GM23338 (cell line): ENCODE measurements at regions not wholly inside any gene's neighbourhood (a gene's known extent, or its start where the extent isn't known, plus 50 kb on each side); places are given as distances from the start of the nearest gene placed in this dataset.

ENCODE experiments used
- ATAC-seq: fragments of 200-7000 bp; cut with Tn5 transposase; 3 replicates; pipeline ENCODE4 v1.9.1; 2020
- DNase-seq: peaks from one replicate; pipeline ENCODE4 v3.0.0-alpha.2; 2015; ENCODE audit warnings: low spot score
- H2AFZ ChIP-seq: fragments of 200-600 bp; sonication (generic); 2 replicates; pipeline ENCODE4 v1.8.0; 2016; ENCODE audit warnings: antibody characterized with exemption, mild to moderate bottlenecking, moderate library complexity
- H3F3A ChIP-seq: fragments of 200-600 bp; sonication (generic); replicated peaks from 2 replicates; pipeline ENCODE4 v1.8.0; 2017; ENCODE audit warnings: antibody characterized with exemption, mixed run types, low read depth
- H3K27ac ChIP-seq: fragments of 200-600 bp; sonication (generic); 2 replicates; pipeline ENCODE4 v1.6.1; 2016; ENCODE audit warnings: low read depth
- H3K27me3 ChIP-seq: fragments of 200-600 bp; sonication (generic); 2 replicates; pipeline ENCODE4 v1.8.0; 2016; ENCODE audit warnings: mild to moderate bottlenecking, mixed run types, moderate library complexity; ENCODE audit not compliant: insufficient read depth
- H3K36me3 ChIP-seq: fragments of 200-600 bp; sonication (generic); 2 replicates; pipeline ENCODE4 v1.8.0; 2016; ENCODE audit warnings: mild to moderate bottlenecking; ENCODE audit not compliant: insufficient read depth
- H3K4me1 ChIP-seq: fragments of 200-600 bp; sonication (generic); 2 replicates; pipeline ENCODE4 v1.8.0; 2016; ENCODE audit warnings: mild to moderate bottlenecking, moderate library complexity; ENCODE audit not compliant: insufficient read depth
- H3K4me2 ChIP-seq: fragments of 200-600 bp; sonication (generic); 2 replicates; pipeline ENCODE4 v1.7.1; 2017; ENCODE audit warnings: mixed run types
- H3K4me3 ChIP-seq: fragments of 200-600 bp; sonication (generic); 2 replicates; pipeline ENCODE4 v1.6.1; 2016; ENCODE audit warnings: mixed run types
- H3K79me2 ChIP-seq: fragments of 200-600 bp; sonication (generic); replicated peaks from 2 replicates; pipeline ENCODE4 v1.8.0; 2017; ENCODE audit warnings: mild to moderate bottlenecking; ENCODE audit not compliant: insufficient read depth
- H3K9me2 ChIP-seq: fragments of 200-600 bp; sonication (generic); 2 replicates; pipeline ENCODE4 v1.8.0; 2017; ENCODE audit not compliant: insufficient read depth
- H4K20me1 ChIP-seq: fragments of 200-600 bp; sonication (generic); replicated peaks from 2 replicates; pipeline ENCODE4 v1.8.0; 2017; ENCODE audit warnings: mild to moderate bottlenecking; ENCODE audit not compliant: insufficient read depth
- H3K27ac Mint-ChIP-seq: 2 replicates; pipeline ENCODE4 v1.8.0; 2020; ENCODE audit warnings: inconsistent platforms, mild to moderate bottlenecking, moderate library complexity, mixed read lengths
- H3K27me3 Mint-ChIP-seq: 3 replicates; pipeline ENCODE4 v1.8.0; 2022; ENCODE audit warnings: low read depth, mild to moderate bottlenecking, moderate library complexity, mixed read lengths, inconsistent platforms; ENCODE audit not compliant: insufficient read depth, poor library complexity
- H3K36me3 Mint-ChIP-seq: 3 replicates; pipeline ENCODE4 v1.8.0; 2021; ENCODE audit warnings: low read depth, mild to moderate bottlenecking, inconsistent platforms, moderate library complexity, mixed read lengths
- H3K4me1 Mint-ChIP-seq: 3 replicates; pipeline ENCODE4 v1.8.0; 2020; ENCODE audit warnings: mild to moderate bottlenecking, inconsistent platforms, mixed read lengths
- H3K4me3 Mint-ChIP-seq: 3 replicates; pipeline ENCODE4 v1.8.0; 2021; ENCODE audit warnings: moderate library complexity, mild to moderate bottlenecking, inconsistent platforms, mixed read lengths
- H3K9me3 Mint-ChIP-seq: 3 replicates; pipeline ENCODE4 v1.8.0; 2020; ENCODE audit warnings: moderate library complexity, mild to moderate bottlenecking, inconsistent platforms, mixed read lengths
- ETS1 ChIP-seq: IDR thresholded peaks from 2 replicates; pipeline ENCODE4 v1.6.1; 2016; ENCODE audit warnings: antibody characterized with exemption
- NANOG ChIP-seq: IDR thresholded peaks from 2 replicates; pipeline ENCODE4 v1.6.1; 2016; ENCODE audit warnings: antibody characterized with exemption, borderline replicate concordance
- ZNF114 ChIP-seq: fragments of 250-450 bp; sonication (Bioruptor Pico); IDR thresholded peaks from 2 replicates; pipeline ENCODE4 v1.5.0; 2020; ENCODE audit warnings: mild to moderate bottlenecking, moderate library complexity
- ZNF462 ChIP-seq: fragments of 250-450 bp; sonication (Bioruptor Pico); IDR thresholded peaks from 2 replicates; pipeline ENCODE4 v1.5.0; 2020; ENCODE audit warnings: mild to moderate bottlenecking, moderate library complexity
- TF ChIP-seq, protein P1 (sequence below), 2 experiments: fragments of 200-600 bp in 1 of 2; sonication (generic) in 1 of 2; conservative IDR thresholded peaks; 2 replicates each; pipeline versions ENCODE4 v1.5.1 to v1.6.1; 2016 to 2017; ENCODE audit warnings: antibody characterized with exemption in 2 of 2, low read depth in 2 of 2, mild to moderate bottlenecking in 2 of 2, moderate library complexity in 1 of 2
- TF ChIP-seq, protein P2 (sequence below): IDR thresholded peaks from one replicate; pipeline ENCODE4 v1.6.1; 2018; ENCODE audit warnings: antibody characterized with exemption; ENCODE audit not compliant: unreplicated experiment

DNA sequence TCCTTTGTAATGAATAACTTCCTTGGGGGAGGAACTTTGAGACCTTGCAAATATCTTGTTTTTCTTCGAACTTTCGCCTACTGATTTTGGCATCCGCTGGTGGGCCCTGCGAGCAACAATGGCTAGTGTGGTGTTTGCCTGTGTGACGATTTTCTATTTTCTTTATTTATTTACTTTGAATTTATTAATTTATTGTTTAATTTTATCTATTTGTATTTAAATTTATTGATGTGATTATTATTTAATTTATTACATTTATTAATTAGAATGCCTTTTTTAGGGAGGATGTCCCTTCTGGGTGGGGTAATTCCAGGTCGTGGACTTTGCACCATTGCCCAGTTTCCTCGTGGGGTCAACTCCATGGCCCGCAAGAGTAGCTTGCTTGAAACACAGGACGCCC, 149.7 kb downstream of the ZNF664 start:
- Histone ChIP-seq H3K4me3 (no peak overlapping the region), H3K36me3 (no peaks in the 10 kb centered on the region; the same call in 1 of the 2 replicates), H3K4me1 (peaks cover 23% of the 10 kb centered on the region), H3K79me2 (no peaks in the 10 kb centered on the region), H2AFZ (peak overlapping the region; percentile 80; the same call in 1 of the 2 replicates), H3K27me3 (no peaks in the 10 kb centered on the region), H3K27ac (no peak overlapping the region), H3K4me2 (no peak overlapping the region), H3K9me2 (peaks cover 5% of the 10 kb centered on the region; the same call in 1 of the 2 replicates), H4K20me1 (no peaks in the 10 kb centered on the region), H3F3A (0 out of 2 replicates have a peak, but pooled peaks cover 3% of the 10 kb centered on the region)
- peaks cover 6% of the 10 kb centered on the region; the same call in 2 of the 3 replicates for H3K9me3 Mint-ChIP-seq
- peaks cover 5% of the 10 kb centered on the region; the same call in 1 of the 3 replicates for H3K36me3 Mint-ChIP-seq
- DNase-seq (no peak), ATAC-seq (no peak)
- peaks cover 10% of the 10 kb centered on the region for H3K4me1 Mint-ChIP-seq
- H3K4me3 Mint-ChIP-seq, result no peak overlapping the region
- no peak overlapping the region for H3K27ac Mint-ChIP-seq
- TF ChIP-seq, protein P1, sequence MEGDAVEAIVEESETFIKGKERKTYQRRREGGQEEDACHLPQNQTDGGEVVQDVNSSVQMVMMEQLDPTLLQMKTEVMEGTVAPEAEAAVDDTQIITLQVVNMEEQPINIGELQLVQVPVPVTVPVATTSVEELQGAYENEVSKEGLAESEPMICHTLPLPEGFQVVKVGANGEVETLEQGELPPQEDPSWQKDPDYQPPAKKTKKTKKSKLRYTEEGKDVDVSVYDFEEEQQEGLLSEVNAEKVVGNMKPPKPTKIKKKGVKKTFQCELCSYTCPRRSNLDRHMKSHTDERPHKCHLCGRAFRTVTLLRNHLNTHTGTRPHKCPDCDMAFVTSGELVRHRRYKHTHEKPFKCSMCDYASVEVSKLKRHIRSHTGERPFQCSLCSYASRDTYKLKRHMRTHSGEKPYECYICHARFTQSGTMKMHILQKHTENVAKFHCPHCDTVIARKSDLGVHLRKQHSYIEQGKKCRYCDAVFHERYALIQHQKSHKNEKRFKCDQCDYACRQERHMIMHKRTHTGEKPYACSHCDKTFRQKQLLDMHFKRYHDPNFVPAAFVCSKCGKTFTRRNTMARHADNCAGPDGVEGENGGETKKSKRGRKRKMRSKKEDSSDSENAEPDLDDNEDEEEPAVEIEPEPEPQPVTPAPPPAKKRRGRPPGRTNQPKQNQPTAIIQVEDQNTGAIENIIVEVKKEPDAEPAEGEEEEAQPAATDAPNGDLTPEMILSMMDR (conservative IDR thresholded peaks at IDR 0.05; ENCODE audit: low read depth in 2 of 2), result no peak
- no peak for TF ChIP-seq NANOG
- TF ChIP-seq ETS1, result no peak
- TF ChIP-seq, protein P2, sequence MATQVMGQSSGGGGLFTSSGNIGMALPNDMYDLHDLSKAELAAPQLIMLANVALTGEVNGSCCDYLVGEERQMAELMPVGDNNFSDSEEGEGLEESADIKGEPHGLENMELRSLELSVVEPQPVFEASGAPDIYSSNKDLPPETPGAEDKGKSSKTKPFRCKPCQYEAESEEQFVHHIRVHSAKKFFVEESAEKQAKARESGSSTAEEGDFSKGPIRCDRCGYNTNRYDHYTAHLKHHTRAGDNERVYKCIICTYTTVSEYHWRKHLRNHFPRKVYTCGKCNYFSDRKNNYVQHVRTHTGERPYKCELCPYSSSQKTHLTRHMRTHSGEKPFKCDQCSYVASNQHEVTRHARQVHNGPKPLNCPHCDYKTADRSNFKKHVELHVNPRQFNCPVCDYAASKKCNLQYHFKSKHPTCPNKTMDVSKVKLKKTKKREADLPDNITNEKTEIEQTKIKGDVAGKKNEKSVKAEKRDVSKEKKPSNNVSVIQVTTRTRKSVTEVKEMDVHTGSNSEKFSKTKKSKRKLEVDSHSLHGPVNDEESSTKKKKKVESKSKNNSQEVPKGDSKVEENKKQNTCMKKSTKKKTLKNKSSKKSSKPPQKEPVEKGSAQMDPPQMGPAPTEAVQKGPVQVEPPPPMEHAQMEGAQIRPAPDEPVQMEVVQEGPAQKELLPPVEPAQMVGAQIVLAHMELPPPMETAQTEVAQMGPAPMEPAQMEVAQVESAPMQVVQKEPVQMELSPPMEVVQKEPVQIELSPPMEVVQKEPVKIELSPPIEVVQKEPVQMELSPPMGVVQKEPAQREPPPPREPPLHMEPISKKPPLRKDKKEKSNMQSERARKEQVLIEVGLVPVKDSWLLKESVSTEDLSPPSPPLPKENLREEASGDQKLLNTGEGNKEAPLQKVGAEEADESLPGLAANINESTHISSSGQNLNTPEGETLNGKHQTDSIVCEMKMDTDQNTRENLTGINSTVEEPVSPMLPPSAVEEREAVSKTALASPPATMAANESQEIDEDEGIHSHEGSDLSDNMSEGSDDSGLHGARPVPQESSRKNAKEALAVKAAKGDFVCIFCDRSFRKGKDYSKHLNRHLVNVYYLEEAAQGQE, result no peak
- H3K27me3 Mint-ChIP-seq, result peaks cover 11% of the 10 kb centered on the region

- no peak; the same call in 2 of the 3 replicates for ATAC-seq
- DNase-seq, result no peak
- Mint-ChIP-seq H3K4me3 (no peak overlapping the region), H3K9me3 (peaks cover 6% of the 10 kb centered on the region; the same call in 2 of the 3 replicates), H3K27me3 (peaks cover 11% of the 10 kb centered on the region), H3K27ac (0 out of 2 replicates have a peak overlapping the region, but pooled peaks have one; percentile 72), H3K4me1 (peaks cover 12% of the 10 kb centered on the region), H3K36me3 (peaks cover 5% of the 10 kb centered on the region; the same call in 1 of the 3 replicates)
- H3K9me2 ChIP-seq, result peaks cover 5% of the 10 kb centered on the region; the same call in 1 of the 2 replicates
- H3K27me3 ChIP-seq, result no peaks in the 10 kb centered on the region
- no peak overlapping the region for H3K4me3 ChIP-seq
- no peaks in the 10 kb centered on the region for H4K20me1 ChIP-seq
- H3K4me1 ChIP-seq, result peaks cover 23% of the 10 kb centered on the region
- no peak overlapping the region for H3K27ac ChIP-seq
- H3K36me3 ChIP-seq, result no peaks in the 10 kb centered on the region; the same call in 1 of the 2 replicates
- H2AFZ ChIP-seq, result no peak overlapping the region; the same call in 1 of the 2 replicates
- H3K4me2 ChIP-seq, result no peak overlapping the region
- no peaks in the 10 kb centered on the region for H3K79me2 ChIP-seq
- H3F3A ChIP-seq, result no peaks in the 10 kb centered on the region
- no peak for TF ChIP-seq ZNF114
- TF ChIP-seq NANOG, result no peak
- TF ChIP-seq ZNF462, result no peak
Observed at GRCh38 chr12:124123296-124124000, 150.4 kb downstream of the ZNF664 start.
